HG03565 (cell line): ENCODE measurements at regions not wholly inside any gene's neighbourhood (a gene's known extent, or its start where the extent isn't known, plus 50 kb on each side); places are given as distances from the start of the nearest gene placed in this dataset.
A peak's percentile ranks its signal among the peaks of the same experiment; 100 is the strongest.

Experiments
- ATAC-seq: cut with Tn5 transposase; IDR thresholded peaks from one replicate; pipeline ENCODE4 v1.9.1; 2021; ENCODE audit warnings: mild to moderate bottlenecking, moderate library complexity; ENCODE audit not compliant: unreplicated experiment

DNA sequence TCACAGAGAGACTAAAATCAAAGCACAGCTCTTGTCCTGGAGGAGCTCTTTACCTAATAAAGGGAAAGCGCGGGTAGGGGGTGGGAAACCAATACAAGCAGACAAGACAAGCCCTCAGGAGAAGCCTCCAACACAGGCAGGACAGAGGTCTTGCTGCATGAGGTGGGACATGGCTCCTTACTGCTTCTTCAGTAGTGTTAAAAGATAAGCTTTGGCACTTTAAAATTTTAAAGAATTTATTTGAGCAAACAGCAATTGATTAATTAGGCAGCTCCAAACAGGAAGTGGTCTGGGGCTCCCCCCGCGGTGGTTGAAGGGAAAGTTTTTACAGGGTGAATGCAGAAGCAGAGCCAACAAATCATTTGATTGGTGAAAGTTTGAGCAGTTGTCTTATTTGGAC, 50.3 kb upstream of the MACC1 start:
- peak; percentile 59 for ATAC-seq

DNA sequence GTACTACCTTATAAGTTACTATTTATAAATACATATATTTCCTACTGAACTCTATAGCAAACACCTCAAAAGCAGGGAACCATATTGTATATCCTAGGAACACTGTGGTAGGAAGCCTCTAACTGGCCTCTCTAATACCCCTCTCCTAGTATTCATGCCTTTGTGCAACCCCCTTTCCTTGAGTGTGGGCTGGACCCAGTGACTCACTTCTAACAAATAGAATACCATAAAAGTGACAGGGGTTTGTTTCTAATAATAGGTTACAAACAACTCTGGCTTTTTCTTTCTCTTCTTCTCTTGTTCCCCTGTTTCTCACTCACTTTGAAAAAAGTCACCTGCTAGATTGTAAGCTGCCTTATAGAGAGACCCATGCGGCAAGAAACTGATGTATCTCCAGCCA, 51.6 kb upstream of the MACC1 start:
- no peak for ATAC-seq

DNA sequence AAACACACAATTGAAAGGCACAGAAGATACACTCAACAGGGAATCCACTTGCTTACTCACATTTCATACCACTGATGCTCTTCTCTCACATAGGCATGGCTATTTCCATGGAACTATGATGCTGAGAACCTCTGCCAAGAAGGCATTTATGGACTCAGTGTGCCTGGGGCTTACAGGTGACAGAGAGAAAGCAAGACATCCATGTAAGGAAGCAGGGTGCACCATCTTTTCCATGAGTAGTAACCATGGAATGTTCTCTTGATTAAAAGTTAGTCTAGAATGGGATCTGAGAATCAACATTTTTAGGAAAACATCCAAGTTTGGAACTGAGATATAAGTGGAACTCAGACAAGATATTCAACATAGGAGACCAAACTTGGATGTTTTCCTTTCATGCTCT, 52.5 kb upstream of the MACC1 start:
- no peak for ATAC-seq

DNA sequence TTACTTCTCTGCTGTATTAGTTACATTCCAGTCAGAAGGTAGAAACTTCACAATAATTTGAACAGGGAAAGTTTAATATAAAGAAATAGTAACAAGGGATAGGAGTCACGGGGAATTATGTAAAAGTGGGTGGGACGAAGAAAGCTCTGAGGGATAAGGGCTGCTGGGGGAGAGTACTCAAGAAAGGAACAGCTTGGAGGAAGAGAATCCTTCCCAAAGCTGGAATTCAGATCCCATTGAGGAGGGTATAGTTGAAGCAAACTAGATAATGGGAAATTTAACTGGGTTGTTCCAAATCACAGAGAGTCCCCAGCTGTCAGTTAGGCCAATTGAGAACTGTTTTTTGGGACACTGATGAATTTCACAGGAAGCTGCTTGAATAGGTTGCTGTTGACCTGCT, 53.2 kb upstream of the MACC1 start:
- no peak for ATAC-seq

DNA sequence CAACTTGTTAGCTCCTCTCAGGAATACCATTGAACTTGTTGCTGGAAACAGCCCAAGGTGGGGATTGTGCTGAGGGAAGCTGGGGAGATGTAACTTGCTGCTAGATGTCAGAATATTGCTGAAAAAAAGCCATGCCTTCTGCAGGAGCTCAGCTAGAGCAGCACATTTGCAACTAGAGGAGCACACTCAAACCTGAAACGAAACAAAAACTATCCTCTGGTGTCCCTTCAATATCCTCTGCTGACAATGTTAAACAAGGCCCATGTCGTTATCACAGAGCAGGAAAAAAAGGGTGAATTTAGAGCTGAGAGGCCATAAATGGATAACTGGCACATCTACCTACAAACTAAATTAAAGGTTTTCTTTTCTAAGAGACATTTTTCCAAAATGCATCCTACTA, 53.7 kb upstream of the MACC1 start:
- peak; percentile 89 for ATAC-seq

DNA sequence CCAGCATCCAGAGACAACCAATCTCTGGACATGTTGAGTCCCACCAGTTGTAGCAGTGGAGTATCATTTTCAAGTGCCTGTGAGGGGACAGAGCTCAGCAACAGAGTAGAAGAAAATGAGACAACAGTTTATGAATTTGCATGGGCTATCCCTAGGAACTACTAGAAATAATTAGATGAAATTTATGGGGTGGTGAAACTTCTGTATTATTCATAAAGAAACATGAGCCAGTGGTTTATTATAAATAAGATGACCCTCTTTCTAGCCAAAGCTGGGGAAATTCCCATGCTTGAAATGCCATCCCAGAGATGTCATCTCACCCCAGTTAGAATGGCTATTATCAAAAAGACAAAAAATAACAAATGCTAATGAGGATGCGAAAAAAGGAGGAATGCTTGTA, 55.1 kb upstream of the ITGB8 start:
- ATAC-seq, result no peak

DNA sequence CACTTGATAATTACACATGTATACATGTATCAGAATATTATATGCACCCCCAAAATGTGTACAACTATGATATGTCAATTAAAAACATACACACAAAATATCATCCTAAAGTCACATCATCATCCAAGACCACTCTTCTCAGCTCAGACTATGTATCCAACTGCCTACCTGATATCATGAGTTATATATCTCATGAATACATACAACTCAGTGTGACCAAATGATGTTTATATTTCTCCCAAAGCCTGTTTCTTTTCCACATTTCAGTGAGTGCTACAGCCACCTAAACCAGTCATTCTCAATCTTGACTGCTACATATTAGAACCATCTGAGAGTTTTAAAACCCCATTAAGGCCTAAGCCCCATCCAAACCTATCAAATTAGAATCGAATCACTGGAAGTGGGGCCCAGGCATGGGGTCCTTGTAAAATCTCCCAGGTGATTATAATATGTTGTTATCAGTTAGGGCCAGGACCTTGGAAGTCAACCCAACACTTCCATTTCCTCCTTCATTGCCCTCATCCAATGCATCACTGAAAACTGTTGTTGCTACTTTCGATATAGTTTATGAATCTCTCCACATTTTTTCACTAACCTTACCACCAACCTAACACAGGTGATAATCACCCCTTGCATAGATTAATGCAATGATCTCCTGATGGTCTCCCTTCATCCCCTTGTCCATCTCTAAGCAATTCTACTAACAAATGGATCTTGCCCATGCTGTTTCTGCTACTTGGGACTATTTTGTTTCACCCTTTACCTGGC, 53.8 kb upstream of the ITGB8 start:
- ATAC-seq, result no peak

DNA sequence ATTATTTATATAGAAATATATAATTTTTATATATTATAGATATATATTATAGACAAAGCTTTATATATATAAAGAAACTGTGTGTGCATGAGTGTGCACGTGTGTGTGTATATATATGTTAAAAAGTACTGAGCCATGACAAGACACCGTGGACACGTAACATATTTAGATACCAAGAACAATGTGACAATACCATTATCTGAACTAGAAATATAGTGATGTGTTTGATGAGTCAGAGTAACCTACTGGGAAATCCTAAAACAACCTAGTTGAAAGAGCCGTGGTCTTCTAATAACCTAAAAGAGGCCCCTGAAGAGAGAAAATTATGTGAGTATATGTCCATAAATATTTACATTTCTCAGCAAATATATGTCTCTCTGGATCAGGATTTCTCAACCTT, 50.7 kb upstream of the ITGB8 start:
- no peak for ATAC-seq

DNA sequence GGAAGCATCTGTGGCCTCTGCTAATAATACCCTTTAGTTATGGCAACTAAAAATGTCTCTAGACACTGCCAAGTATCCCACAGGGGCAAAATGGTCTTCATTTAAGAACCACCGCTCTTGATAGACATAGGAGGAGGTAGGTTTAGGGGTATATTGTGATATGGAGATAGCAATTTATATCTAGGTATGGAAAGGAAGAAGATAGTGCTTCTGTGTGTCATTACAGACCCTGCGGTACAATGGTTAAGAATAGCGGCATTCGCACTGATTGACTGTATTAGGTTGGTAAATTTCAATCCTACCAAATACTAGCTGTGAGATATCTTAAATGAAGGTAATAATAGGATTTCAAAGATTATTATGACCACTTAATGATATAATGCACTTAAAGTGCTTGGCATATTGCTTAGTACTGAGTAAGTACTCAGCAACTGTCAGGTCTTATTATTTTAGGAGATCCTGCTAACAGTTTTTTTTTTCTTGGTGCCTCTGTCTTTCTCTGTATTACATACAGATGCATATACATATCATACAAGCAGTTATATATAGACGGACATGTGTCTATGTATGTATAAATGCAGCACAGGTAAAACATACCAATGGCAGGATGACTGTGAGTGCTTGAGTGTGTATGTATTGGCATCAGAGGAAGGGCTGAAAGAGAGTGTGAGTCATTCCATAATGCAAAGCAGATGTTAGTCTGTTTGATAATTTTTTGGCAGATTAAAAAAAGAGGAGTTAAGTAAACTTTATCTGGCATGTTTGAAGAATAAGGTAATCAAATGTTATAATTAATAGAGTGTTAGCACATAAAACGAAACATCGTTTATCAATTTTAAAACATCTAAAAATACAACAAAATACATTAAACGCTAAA, 50.0 kb upstream of the ITGB8 start:
- ATAC-seq, result no peak
